ENCODE measurements at regions not wholly inside any gene's neighbourhood (a gene's known extent, or its start where the extent isn't known, plus 50 kb on each side); places are given as distances from the start of the nearest gene placed in this dataset.
"Not testable (repeated sequence)": the region's sequence is repeated elsewhere in the genome, so short reads cannot be mapped to it uniquely, and the experiment has no call there.

- TF ChIP-seq CTCF (conservative IDR thresholded peaks at IDR 0.05 in 1 of 2, IDR thresholded peaks at IDR 0.05 in 1 of 2; ENCODE audit: low read depth in 1 of 2, low read length in 2 of 2); EZH2 (IDR thresholded peaks at IDR 0.05; ENCODE audit: low read length, missing control alignments): not testable (repeated sequence)
Measured at GRCh38 chr9:63781817-63782439, 1503.1 kb downstream of the FOXD4L5 start.
